PC-3 (cell line): ENCODE measurements at regions not wholly inside any gene's neighbourhood (a gene's known extent, or its start where the extent isn't known, plus 50 kb on each side); places are given as distances from the start of the nearest gene placed in this dataset.

Experiments
- ATAC-seq: fragments of 200-7000 bp; cut with Tn5 transposase; 2 replicates; pipeline ENCODE4 v1.9.1; 2020; ENCODE audit warnings: mild to moderate bottlenecking, moderate library complexity
- BruUV-seq: library from RNA; stranded (reverse); fragments of 400-500 nt; replicated peaks from 2 replicates; lab custom pipeline; 2021; lab: Mats Ljungman, UMichigan
- CTCF ChIA-PET: fragments of 300-600 bp; sonication (Branson Sonifier 250); formaldehyde crosslinking; loops from one replicate; lab custom pipeline; 2022; ENCODE audit warnings: antibody characterized with exemption; lab: Charles Lee
- POLR2A ChIA-PET: fragments of 300-600 bp; sonication (Branson Sonifier 250); formaldehyde crosslinking; loops from one replicate; lab custom pipeline; 2022; ENCODE audit warnings: antibody characterized with exemption; ENCODE audit not compliant: unreplicated experiment; lab: Charles Lee
- DNase-seq: peaks from one replicate; pipeline ENCODE4 v3.0.0-alpha.2; 2015
- H2AFZ ChIP-seq: fragments of 300-600 bp; sonication (generic); 2 replicates; pipeline ENCODE4 v1.6.0; 2016; ENCODE audit warnings: antibody characterized with exemption, low read length
- H3F3A ChIP-seq: fragments of 300-600 bp; sonication (generic); one replicate; pipeline ENCODE4 v1.6.0; 2017; ENCODE audit warnings: antibody characterized with exemption, low read length, control low read depth, mild to moderate bottlenecking; ENCODE audit not compliant: unreplicated experiment
- H3K27ac ChIP-seq: fragments of 300-600 bp; sonication (generic); 2 replicates; pipeline ENCODE4 v1.5.1; 2016; ENCODE audit warnings: mild to moderate bottlenecking, low read length
- H3K27me3 ChIP-seq: fragments of 300-600 bp; sonication (generic); 2 replicates; pipeline ENCODE4 v1.6.1; 2016; ENCODE audit warnings: low read length, mixed read lengths
- H3K36me3 ChIP-seq: fragments of 300-600 bp; sonication (generic); 2 replicates; pipeline ENCODE4 v1.6.1; 2016; ENCODE audit warnings: low read depth, mixed run types, low read length, mixed read lengths
- H3K4me1 ChIP-seq: fragments of 300-600 bp; sonication (generic); 2 replicates; pipeline ENCODE4 v1.5.1; 2016; ENCODE audit warnings: low read length; ENCODE audit not compliant: insufficient read depth
- H3K4me2 ChIP-seq: fragments of 300-600 bp; sonication (generic); 2 replicates; pipeline ENCODE4 v1.6.0; 2016; ENCODE audit warnings: low read length
- H3K4me3 ChIP-seq: fragments of 300-600 bp; sonication (generic); 2 replicates; pipeline ENCODE4 v1.5.1; 2016; ENCODE audit warnings: mild to moderate bottlenecking, low read length, mixed read lengths
- H3K79me2 ChIP-seq: fragments of 300-600 bp; sonication (generic); 2 replicates; pipeline ENCODE4 v1.6.1; 2017; ENCODE audit warnings: low read length, mixed read lengths
- H3K9ac ChIP-seq: fragments of 300-600 bp; sonication (generic); 2 replicates; pipeline ENCODE4 v1.6.0; 2016; ENCODE audit warnings: mild to moderate bottlenecking, low read length
- H3K9me2 ChIP-seq: fragments of 300-600 bp; sonication (generic); replicated peaks from 2 replicates; pipeline ENCODE4 v1.6.1; 2016; ENCODE audit warnings: mixed run types, low read length, mixed read lengths
- H3K9me3 ChIP-seq: fragments of 300-600 bp; sonication (generic); 2 replicates; pipeline ENCODE4 v1.6.1; 2016; ENCODE audit warnings: low read length, mixed read lengths
- H4K20me1 ChIP-seq: fragments of 300-600 bp; sonication (generic); 2 replicates; pipeline ENCODE4 v1.6.1; 2016; ENCODE audit warnings: low read length, mixed read lengths
- EZH2 ChIP-seq: fragments of 300-600 bp; sonication (generic); IDR thresholded peaks from one replicate; pipeline ENCODE4 v1.6.1; 2017; ENCODE audit warnings: antibody characterized with exemption, mild to moderate bottlenecking, low read length; ENCODE audit not compliant: unreplicated experiment
- EZH2phosphoT487 ChIP-seq: fragments of 300-600 bp; sonication (generic); IDR thresholded peaks from 2 replicates; pipeline ENCODE4 v1.6.1; 2018; ENCODE audit warnings: mild to moderate bottlenecking, antibody characterized with exemption, low read length, borderline replicate concordance
- intact Hi-C: fragments of 100-400 bp; cut with micrococcal nuclease; formaldehyde crosslinking; loops from 2 replicates; pipeline ENCODE4 v1.9.0; 2023
- TF ChIP-seq, protein P1 (sequence below): fragments of 300-600 bp; sonication (generic); conservative IDR thresholded peaks from 2 replicates; pipeline ENCODE4 v1.5.1; 2017; ENCODE audit warnings: antibody characterized with exemption, low read depth, mild to moderate bottlenecking, low read length

- no peaks in the 10 kb centered on the region for H3K9me2 ChIP-seq
- ATAC-seq (no peak), DNase-seq (no peak)
- no peaks in the 10 kb centered on the region for H3K4me1 ChIP-seq
- no peak overlapping the region for H3K27ac ChIP-seq
- CTCF ChIA-PET: no interaction called here
- TF ChIP-seq EZH2phosphoT487 (no peak), EZH2 (no peak)
- TF ChIP-seq, protein P1, sequence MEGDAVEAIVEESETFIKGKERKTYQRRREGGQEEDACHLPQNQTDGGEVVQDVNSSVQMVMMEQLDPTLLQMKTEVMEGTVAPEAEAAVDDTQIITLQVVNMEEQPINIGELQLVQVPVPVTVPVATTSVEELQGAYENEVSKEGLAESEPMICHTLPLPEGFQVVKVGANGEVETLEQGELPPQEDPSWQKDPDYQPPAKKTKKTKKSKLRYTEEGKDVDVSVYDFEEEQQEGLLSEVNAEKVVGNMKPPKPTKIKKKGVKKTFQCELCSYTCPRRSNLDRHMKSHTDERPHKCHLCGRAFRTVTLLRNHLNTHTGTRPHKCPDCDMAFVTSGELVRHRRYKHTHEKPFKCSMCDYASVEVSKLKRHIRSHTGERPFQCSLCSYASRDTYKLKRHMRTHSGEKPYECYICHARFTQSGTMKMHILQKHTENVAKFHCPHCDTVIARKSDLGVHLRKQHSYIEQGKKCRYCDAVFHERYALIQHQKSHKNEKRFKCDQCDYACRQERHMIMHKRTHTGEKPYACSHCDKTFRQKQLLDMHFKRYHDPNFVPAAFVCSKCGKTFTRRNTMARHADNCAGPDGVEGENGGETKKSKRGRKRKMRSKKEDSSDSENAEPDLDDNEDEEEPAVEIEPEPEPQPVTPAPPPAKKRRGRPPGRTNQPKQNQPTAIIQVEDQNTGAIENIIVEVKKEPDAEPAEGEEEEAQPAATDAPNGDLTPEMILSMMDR: no peak
- H3K4me2 ChIP-seq: no peak overlapping the region
- H3K36me3 ChIP-seq: no peaks in the 10 kb centered on the region
- no TSS peak for BruUV-seq
- intact Hi-C loops: no loop called here
- H2AFZ ChIP-seq: no peak overlapping the region
- H3K79me2 ChIP-seq: no peaks in the 10 kb centered on the region
- POLR2A ChIA-PET: no interaction called here
- H3K9me3 ChIP-seq: no peaks in the 10 kb centered on the region
- H3K4me3 ChIP-seq: no peak overlapping the region
- no peaks in the 10 kb centered on the region for H4K20me1 ChIP-seq
- H3K27me3 ChIP-seq: no peaks in the 10 kb centered on the region
- no peak overlapping the region for H3K9ac ChIP-seq
- no peaks in the 10 kb centered on the region for H3F3A ChIP-seq
Observed at GRCh38 chr1:79773385-79773784, 766.9 kb upstream of the ADGRL4 start.

DNA sequence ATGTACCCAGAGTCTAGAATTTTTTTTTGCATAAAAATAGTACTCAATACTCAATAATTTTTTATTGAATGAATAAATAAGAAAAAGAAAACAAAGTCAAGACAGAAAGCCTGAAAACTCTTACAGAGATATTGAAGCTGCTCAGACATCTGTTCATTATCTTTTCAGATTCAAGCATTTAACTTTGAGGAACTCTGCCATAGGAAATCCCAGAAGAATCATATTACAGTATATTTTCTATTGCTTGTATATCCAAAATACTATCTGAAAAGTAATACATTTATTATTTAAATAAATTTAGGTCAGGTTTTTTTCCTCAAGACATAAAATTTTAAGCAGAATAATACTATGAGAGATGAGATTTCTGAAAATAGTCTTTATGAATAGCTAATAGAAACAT lies 755.9 kb upstream of the ADGRL4 start:
- no peaks in the 10 kb centered on the region for H3K27me3 ChIP-seq
- H4K20me1 ChIP-seq: no peaks in the 10 kb centered on the region
- no peaks in the 10 kb centered on the region for H3K79me2 ChIP-seq
- H3K9ac ChIP-seq: no peak overlapping the region
- DNase-seq (no peak), ATAC-seq (no peak)
- CTCF ChIA-PET: no interaction called here
- no peak overlapping the region for H2AFZ ChIP-seq
- no peaks in the 10 kb centered on the region for H3K9me2 ChIP-seq
- intact Hi-C loops: no loop called here
- POLR2A ChIA-PET: no interaction called here
- no peaks in the 10 kb centered on the region for H3K36me3 ChIP-seq
- no peak overlapping the region for H3K4me3 ChIP-seq
- no peak for TF ChIP-seq EZH2phosphoT487
- no peak for TF ChIP-seq EZH2
- TF ChIP-seq, protein P1: no peak
- no peaks in the 10 kb centered on the region for H3K9me3 ChIP-seq
- no peaks in the 10 kb centered on the region for H3F3A ChIP-seq
- H3K4me2 ChIP-seq: no peak overlapping the region
- BruUV-seq: no TSS peak
- H3K4me1 ChIP-seq: no peaks in the 10 kb centered on the region
- H3K27ac ChIP-seq: no peak overlapping the region

- Histone ChIP-seq H3K27me3 (no peaks in the 10 kb centered on the region), H3K4me2 (no peak overlapping the region), H4K20me1 (no peaks in the 10 kb centered on the region), H3K79me2 (no peaks in the 10 kb centered on the region), H3F3A (no peaks in the 10 kb centered on the region), H3K4me1 (no peaks in the 10 kb centered on the region), H3K36me3 (no peaks in the 10 kb centered on the region), H3K9ac (no peak overlapping the region), H3K4me3 (no peak overlapping the region), H3K9me3 (no peaks in the 10 kb centered on the region), H3K27ac (no peak overlapping the region), H2AFZ (no peak overlapping the region), H3K9me2 (no peaks in the 10 kb centered on the region)
- intact Hi-C loops: no loop called here
- ATAC-seq (no peak), DNase-seq (no peak)
- ChIA-PET CTCF (no interaction called here), POLR2A (no interaction called here)
- TF ChIP-seq, protein P1: no peak
- TF ChIP-seq EZH2 (no peak), EZH2phosphoT487 (no peak)
- no TSS peak for BruUV-seq
Observed at GRCh38 chr1:79760531-79760930, 754.0 kb upstream of the ADGRL4 start.
